Suprapubic skin (tissue), 4 donors: ENCODE measurements at regions not wholly inside any gene's neighbourhood (a gene's known extent, or its start where the extent isn't known, plus 50 kb on each side); places are given as distances from the start of the nearest gene placed in this dataset.

Experiments
- CTCF ChIP-seq, 2 donors: fragments of 200-600 bp in 1 of 2; fragments of 450-650 bp in 1 of 2; sonication (generic) in 1 of 2; IDR thresholded peaks; one replicate each; pipeline ENCODE4 v1.5.1; 2016 to 2019; ENCODE audit warnings: antibody characterized with exemption in 2 of 2, mild to moderate bottlenecking in 1 of 2, moderate library complexity in 1 of 2
- POLR2A ChIP-seq, 2 donors: fragments of 450-650 bp; IDR thresholded peaks; one replicate each; pipeline ENCODE4 v1.6.1; 2017; ENCODE audit warnings: antibody characterized with exemption in 2 of 2, mild to moderate bottlenecking in 2 of 2, moderate library complexity in 2 of 2
- POLR2AphosphoS5 ChIP-seq, 3 donors: sonication (generic); formaldehyde crosslinking; IDR thresholded peaks; one replicate each; pipeline ENCODE4 v1.6.1; 2017; ENCODE audit warnings: antibody characterized with exemption in 3 of 3

GRCh38 chr3:77976079-77976478, 936.2 kb downstream of the ROBO2 start:
- TF ChIP-seq CTCF (IDR thresholded peaks at IDR 0.05): no peak
- no peak for TF ChIP-seq POLR2AphosphoS5 (IDR thresholded peaks at IDR 0.05)
- TF ChIP-seq POLR2A (IDR thresholded peaks at IDR 0.05): no peak
